Lower lobe of right lung (tissue), 2 donors: ENCODE measurements at regions not wholly inside any gene's neighbourhood (a gene's known extent, or its start where the extent isn't known, plus 50 kb on each side); places are given as distances from the start of the nearest gene placed in this dataset.
A peak's percentile ranks its signal among the peaks of the same experiment; 100 is the strongest.

ENCODE experiments used
- ATAC-seq, 2 donors: fragments of 200-7000 bp; cut with Tn5 transposase; one replicate each; pipeline ENCODE4 v1.9.1; 2020 to 2022; ENCODE audit warnings: mild to moderate bottlenecking in 2 of 2, moderate library complexity in 2 of 2
- DNase-seq: peaks from one replicate; pipeline ENCODE4 v3.0.0-alpha.2; 2020
- H3K27ac ChIP-seq: fragments of 200-600 bp; one replicate; pipeline ENCODE4 v1.8.0; 2022
- H3K27me3 ChIP-seq: fragments of 200-600 bp; one replicate; pipeline ENCODE4 v1.8.0; 2022; ENCODE audit warnings: low read depth
- H3K36me3 ChIP-seq: fragments of 200-600 bp; one replicate; pipeline ENCODE4 v1.8.0; 2022; ENCODE audit warnings: mild to moderate bottlenecking
- H3K4me1 ChIP-seq: fragments of 200-600 bp; one replicate; pipeline ENCODE4 v1.8.0; 2022
- H3K4me3 ChIP-seq: fragments of 200-600 bp; one replicate; pipeline ENCODE4 v1.8.0; 2022; ENCODE audit warnings: mild to moderate bottlenecking
- H3K9me3 ChIP-seq: fragments of 200-600 bp; one replicate; pipeline ENCODE4 v1.8.0; 2022
- CTCF ChIP-seq: fragments of 200-600 bp; IDR thresholded peaks from one replicate; pipeline ENCODE4 v1.8.0; 2022; ENCODE audit warnings: antibody characterized with exemption, mild to moderate bottlenecking
- intact Hi-C: fragments of 100-400 bp; cut with DNase I; formaldehyde crosslinking; loops from one replicate; pipeline ENCODE4 v1.11.0; 2022
- donor health status: DM: no; HTN: yes; CAD: no; lungs with severe emphysema.

- H3K9me3 ChIP-seq: peaks cover 4% of the 10 kb centered on the region
- TF ChIP-seq CTCF: no peak
Measured at GRCh38 chr22:48187356-48187755, 1424.9 kb downstream of the TBC1D22A start.

DNA sequence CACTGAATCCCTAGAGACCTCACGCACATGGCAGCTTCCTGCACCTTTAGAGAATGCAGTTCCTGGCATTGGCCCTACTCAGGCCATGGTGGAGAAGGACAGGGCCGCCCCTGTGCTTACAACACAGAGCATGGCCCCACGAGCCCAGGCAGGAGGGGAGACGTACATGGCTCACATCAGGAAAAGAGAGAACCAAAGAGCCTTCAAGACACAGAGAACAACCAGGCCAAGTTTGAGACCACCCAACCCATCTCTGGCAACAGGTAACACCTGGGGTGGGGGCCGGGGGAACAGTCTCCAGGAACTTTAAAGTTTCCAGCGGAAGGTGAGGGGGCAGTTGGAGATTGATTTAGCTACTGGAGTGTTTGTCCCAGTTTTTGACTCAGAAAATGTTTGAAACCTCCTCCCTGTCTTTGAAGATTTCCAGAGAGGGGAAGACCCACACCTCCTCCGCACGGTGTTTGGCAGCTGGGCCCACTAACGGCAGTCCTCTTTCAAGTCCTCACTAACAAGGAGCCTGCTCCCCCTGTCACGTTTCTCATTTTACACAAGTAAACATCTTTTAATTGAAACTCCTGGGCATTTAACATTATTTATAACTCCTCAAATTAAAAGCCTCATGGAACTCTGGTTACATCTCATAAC lies 1423.8 kb downstream of the TBC1D22A start:
- Histone ChIP-seq H3K36me3 (no peaks in the 10 kb centered on the region), H3K4me3 (no peak overlapping the region), H3K27ac (no peak overlapping the region), H3K27me3 (no peaks in the 10 kb centered on the region), H3K4me1 (no peaks in the 10 kb centered on the region), H3K9me3 (no peaks in the 10 kb centered on the region)
- no peak for DNase-seq
- intact Hi-C loops: no loop called here
- ATAC-seq: no peak
- no peak for TF ChIP-seq CTCF

More at GRCh38 chr22:48187356-48187755, 1424.9 kb downstream of the TBC1D22A start:
- Histone ChIP-seq H3K27ac (no peak overlapping the region), H3K4me1 (no peaks in the 10 kb centered on the region), H3K4me3 (no peak overlapping the region), H3K36me3 (no peaks in the 10 kb centered on the region), H3K27me3 (no peaks in the 10 kb centered on the region)
- intact Hi-C loops: no loop called here
- ATAC-seq (peak in 1 of 2 donors; percentile 18), DNase-seq (no peak)

DNA sequence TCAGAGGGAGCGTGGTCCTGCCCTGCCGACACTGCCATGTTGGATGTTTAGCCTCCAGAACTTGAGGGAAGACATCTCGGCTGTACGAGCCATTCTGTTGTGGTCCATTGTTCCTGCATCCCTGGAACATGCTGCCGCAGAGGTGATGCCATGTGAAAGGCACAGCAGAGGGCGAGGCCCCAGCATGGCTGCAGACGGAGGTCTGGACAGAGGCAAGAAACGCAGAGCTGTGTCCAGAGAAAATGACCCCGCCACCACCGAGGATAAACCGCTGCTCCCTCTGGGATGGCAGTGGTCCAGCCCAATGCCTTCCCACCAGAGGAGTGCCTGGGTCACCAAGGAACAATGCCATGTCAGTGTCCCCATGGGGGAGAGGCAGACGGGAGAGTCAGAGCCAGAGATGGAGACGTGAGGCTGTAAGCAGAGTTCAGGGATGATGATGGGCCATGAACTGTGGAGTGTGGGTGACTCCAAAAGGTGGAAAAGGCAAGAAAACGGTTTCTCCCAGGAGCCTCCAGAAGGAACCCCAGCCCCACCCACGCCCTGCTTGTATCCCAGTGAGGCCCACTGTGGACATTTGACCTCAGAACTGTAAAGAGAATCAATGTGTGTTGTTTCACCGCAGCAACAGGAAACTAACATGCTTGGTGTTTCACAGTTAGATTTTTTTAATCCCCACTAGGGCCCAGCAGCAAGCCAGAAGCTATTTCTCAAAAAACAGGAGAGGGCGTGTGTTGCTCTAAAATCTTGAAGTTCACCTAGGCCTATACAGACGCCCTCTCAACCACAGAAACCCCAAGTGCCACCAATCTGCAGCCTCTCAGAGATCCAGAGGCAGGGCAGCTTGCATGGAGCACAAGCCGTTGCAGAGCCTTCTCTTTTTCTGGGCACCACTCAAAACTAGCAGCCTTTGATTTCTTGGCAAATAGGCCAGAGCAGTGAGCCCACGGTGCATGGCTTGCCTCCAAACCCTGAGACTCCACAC lies 1422.9 kb downstream of the TBC1D22A start:
- H3K4me1 ChIP-seq: no peaks in the 10 kb centered on the region
- no peak for DNase-seq

GRCh38 chr22:48182846-48183805 lies 1420.7 kb downstream of the TBC1D22A start:
- TF ChIP-seq CTCF: no peak
- intact Hi-C loops: no loop called here
- Histone ChIP-seq H3K4me3 (no peak overlapping the region), H3K27me3 (no peaks in the 10 kb centered on the region), H3K27ac (no peak overlapping the region), H3K9me3 (no peaks in the 10 kb centered on the region), H3K36me3 (no peaks in the 10 kb centered on the region), H3K4me1 (no peaks in the 10 kb centered on the region)
- DNase-seq (no peak), ATAC-seq (no peak)

More for the DNA sequence above, 1422.9 kb downstream of the TBC1D22A start:
- TF ChIP-seq CTCF: no peak
- H3K36me3 ChIP-seq: no peaks in the 10 kb centered on the region
- ATAC-seq: no peak
- no peak overlapping the region for H3K27ac ChIP-seq
- no peak overlapping the region for H3K4me3 ChIP-seq
- H3K9me3 ChIP-seq: no peaks in the 10 kb centered on the region
- no peaks in the 10 kb centered on the region for H3K27me3 ChIP-seq
- intact Hi-C loops: no loop called here

- Histone ChIP-seq H3K9me3 (no peaks in the 10 kb centered on the region), H3K36me3 (no peaks in the 10 kb centered on the region), H3K27ac (no peak overlapping the region), H3K4me1 (no peaks in the 10 kb centered on the region), H3K4me3 (no peak overlapping the region), H3K27me3 (no peaks in the 10 kb centered on the region)
- intact Hi-C loops: no loop called here
- ATAC-seq (no peak), DNase-seq (no peak)
- no peak for TF ChIP-seq CTCF
Measured at GRCh38 chr22:48182031-48182430, 1419.6 kb downstream of the TBC1D22A start.
